ENCODE measurements at regions not wholly inside any gene's neighbourhood (a gene's known extent, or its start where the extent isn't known, plus 50 kb on each side); places are given as distances from the start of the nearest gene placed in this dataset.

DNA sequence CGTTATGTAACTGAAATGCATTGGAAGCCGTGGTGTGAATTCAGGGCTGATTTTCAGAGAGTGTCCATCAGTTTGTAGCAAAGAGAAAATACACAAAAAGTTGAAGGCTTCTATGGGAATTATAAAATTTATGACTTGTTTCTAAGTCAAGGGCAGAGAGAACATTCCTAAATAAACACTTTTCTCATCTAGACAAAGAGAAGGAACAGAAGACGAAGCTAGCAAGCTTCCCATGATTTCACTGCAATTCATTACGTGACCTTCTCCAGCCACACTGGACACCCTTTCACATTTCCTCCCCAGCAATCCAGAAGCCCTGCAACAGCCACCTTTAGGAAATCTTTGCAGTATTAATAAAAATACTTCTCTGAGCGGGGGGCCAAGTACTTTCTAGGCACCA is 67.8 kb downstream of the TMEM100 start:
- Histone ChIP-seq H3K4me3 (no peak overlapping the region), H3K4me1 (peaks cover 4% of the 10 kb centered on the region), H3K9ac (no peak overlapping the region), H3K27me3 (no peaks in the 10 kb centered on the region), H4K20me1 (no peaks in the 10 kb centered on the region), H3K9me3 (no peaks in the 10 kb centered on the region), H3K4me2 (no peak overlapping the region), H3K27ac (no peak overlapping the region), H3K36me3 (no peaks in the 10 kb centered on the region)
- no peak for TF ChIP-seq Cebpa-rat (IDR thresholded peaks at IDR 0.05)

DNA sequence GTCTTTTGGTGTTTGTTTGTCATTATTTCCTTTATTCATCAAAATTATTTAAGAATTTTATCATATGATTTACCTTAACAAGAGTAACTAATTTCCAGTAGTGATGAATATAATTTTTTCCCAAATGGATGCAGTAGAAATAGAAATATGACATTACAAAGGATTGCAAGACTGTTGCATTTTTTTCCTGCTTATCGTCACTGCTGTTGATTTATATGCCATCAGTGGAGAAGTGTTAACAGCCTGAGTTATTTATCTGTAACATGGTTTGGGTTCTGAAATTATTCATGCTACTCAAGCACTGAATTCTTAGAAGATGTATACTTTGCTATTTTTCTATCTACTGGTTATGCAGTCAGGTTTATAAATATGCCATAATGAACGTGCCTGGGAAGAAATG is 68.6 kb downstream of the TMEM100 start:
- Histone ChIP-seq H3K4me1 (no peaks in the 10 kb centered on the region), H3K9ac (no peak overlapping the region), H3K27me3 (no peaks in the 10 kb centered on the region), H3K27ac (no peak overlapping the region), H3K9me3 (no peaks in the 10 kb centered on the region), H3K36me3 (no peaks in the 10 kb centered on the region), H4K20me1 (no peaks in the 10 kb centered on the region), H3K4me2 (no peak overlapping the region), H3K4me3 (no peak overlapping the region)
- no peak for TF ChIP-seq Cebpa-rat (IDR thresholded peaks at IDR 0.05)

DNA sequence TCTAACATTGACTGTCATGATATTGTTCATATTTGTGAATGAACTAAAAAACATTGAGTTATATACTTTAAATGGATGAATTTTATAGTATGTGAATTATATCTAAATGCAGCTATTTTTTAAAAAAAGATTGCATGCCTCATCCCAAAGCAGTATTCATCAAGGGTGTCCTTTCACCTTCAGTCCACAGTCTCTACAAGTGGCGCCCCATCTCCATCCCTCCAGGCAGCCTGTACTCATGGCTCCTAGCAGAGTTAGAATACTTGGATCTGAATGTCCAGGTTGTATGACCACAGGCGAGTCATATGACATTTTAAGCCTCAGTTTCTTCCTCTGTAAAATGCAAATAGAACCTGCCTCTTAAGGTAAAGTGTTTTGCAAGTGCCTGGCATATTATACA is 69.8 kb downstream of the TMEM100 start:
- no peak overlapping the region for H3K9ac ChIP-seq
- peaks cover 11% of the 10 kb centered on the region for H3K4me1 ChIP-seq
- H3K27me3 ChIP-seq: no peaks in the 10 kb centered on the region
- no peaks in the 10 kb centered on the region for H4K20me1 ChIP-seq
- H3K27ac ChIP-seq: no peak overlapping the region
- TF ChIP-seq Cebpa-rat (IDR thresholded peaks at IDR 0.05): no peak
- no peaks in the 10 kb centered on the region for H3K36me3 ChIP-seq
- H3K9me3 ChIP-seq: no peaks in the 10 kb centered on the region
- H3K4me2 ChIP-seq: no peak overlapping the region
- no peak overlapping the region for H3K4me3 ChIP-seq

DNA sequence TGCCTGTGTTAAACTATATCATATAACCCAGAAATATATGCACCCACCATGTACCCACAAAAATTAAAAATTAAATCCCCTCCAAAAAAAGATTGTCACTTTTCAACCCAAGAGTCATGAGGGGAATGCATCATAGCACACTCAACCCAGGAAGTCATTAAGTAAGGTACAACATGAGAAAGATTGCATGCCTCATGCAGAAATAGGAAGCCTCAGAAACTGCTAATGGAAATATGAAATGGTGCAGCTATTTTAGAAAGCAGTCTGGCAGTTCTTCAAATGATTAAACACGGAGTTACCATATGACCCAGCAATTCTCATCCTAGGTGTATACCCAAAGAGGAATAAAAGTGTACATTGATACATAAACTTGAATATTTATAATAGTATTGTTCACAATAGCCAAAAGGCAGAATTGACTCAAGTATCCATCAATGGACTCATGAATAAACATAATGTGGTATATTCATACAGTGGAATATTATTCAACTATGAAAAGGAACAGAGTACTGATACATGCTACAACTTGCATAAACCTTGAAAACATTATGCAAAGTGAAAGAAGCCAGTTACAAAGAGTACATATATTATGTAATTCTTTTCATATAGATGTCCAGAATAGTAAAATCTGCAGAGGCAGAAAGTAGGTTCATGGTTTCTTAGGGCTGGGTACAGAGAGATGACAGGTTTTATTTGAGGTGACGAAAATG is 70.4 kb downstream of the TMEM100 start:
- Histone ChIP-seq H3K9me3 (no peaks in the 10 kb centered on the region), H3K36me3 (no peaks in the 10 kb centered on the region), H3K4me1 (peaks cover 17% of the 10 kb centered on the region), H3K9ac (no peak overlapping the region), H3K4me2 (no peak overlapping the region), H3K27me3 (no peaks in the 10 kb centered on the region), H4K20me1 (no peaks in the 10 kb centered on the region), H3K27ac (no peak overlapping the region), H3K4me3 (no peak overlapping the region)
- TF ChIP-seq Cebpa-rat (IDR thresholded peaks at IDR 0.05): no peak

DNA sequence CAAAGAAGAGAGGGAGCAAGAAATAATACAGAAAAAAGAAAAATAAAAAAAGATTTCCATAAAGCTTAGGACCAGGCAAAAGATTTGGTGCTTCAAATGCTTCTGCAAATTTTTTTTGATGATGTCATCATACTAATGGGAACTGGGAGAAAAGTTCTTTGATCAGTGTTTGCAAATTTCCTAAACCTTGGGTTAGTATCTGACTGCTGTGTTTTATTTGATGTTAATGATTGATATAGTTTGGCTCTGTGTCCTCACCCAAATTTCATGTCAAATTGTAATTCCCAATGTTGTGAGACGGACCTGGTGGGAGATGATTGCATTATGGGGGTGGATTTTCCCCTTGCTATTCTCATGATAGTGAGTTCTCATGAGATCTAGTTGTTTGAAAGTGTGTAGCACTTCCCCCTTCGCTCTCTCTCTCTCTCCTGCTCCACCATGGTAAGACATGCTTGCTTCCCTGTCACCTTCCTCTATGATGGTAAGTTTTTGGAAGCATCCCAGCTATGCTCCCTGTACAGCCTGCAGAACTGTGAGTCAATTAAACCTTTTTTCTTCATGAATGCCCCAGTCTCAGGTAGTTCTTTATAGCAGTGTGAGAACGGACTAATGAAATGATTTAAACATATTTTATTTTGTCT is 72.6 kb downstream of the TMEM100 start:
- H3K4me2 ChIP-seq: no peak overlapping the region

DNA sequence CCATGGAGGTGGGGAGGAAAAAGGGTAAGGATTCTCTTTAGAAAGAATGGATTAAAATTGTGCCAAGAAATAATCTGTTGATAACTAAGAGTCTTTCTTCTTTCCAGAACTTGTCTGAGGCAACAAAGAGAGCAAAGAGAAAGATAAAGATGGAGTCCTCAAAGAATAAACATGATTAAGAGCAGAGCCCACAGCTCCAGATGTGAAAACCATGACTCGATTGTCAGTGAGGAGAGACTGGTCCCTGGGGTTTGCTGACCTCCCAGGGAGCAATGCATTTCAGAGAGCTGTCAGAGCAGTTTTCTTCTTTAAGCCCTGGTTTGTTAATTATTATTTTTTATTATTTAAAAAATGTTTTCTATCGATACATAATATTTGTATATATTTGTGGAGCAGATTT is 74.6 kb downstream of the TMEM100 start:
- Histone ChIP-seq H3K9ac (no peak overlapping the region), H3K4me3 (no peak overlapping the region)
- TF ChIP-seq Cebpa-rat (IDR thresholded peaks at IDR 0.05): no peak

More for the DNA sequence above, 72.6 kb downstream of the TMEM100 start:
- Histone ChIP-seq H3K9me3 (no peaks in the 10 kb centered on the region), H3K27ac (no peak overlapping the region), H3K36me3 (no peaks in the 10 kb centered on the region), H4K20me1 (no peaks in the 10 kb centered on the region), H3K27me3 (no peaks in the 10 kb centered on the region), H3K4me1 (peaks cover 17% of the 10 kb centered on the region), H3K9ac (no peak overlapping the region), H3K4me3 (no peak overlapping the region)
- no peak for TF ChIP-seq Cebpa-rat (IDR thresholded peaks at IDR 0.05)

DNA sequence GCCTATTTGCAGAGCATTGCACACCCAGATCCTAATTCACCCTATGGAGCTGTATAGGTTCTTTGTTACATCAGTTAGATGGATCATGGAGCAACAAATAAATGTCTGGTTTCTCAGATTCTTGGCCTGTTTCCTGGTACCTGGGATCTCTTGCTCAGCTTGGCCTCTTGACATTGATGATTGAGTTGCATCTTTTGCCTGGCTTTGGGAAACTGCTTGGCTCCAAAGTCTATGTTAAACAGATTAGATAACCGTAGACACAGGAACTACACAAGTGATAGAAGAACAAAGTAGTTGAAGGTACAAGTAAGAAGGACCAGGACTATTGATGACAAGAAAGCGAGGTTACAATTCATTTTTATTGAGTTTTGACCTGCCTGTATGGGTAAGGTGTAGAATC is 77.3 kb downstream of the TMEM100 start:
- Histone ChIP-seq H3K4me3 (no peak overlapping the region), H3K36me3 (no peaks in the 10 kb centered on the region), H3K4me2 (no peak overlapping the region), H3K27ac (no peak overlapping the region), H4K20me1 (no peaks in the 10 kb centered on the region), H3K4me1 (peaks cover 41% of the 10 kb centered on the region), H3K9ac (no peak overlapping the region), H3K27me3 (no peaks in the 10 kb centered on the region), H3K9me3 (no peaks in the 10 kb centered on the region)
- no peak for TF ChIP-seq Cebpa-rat (IDR thresholded peaks at IDR 0.05)

More for the DNA sequence above, 74.6 kb downstream of the TMEM100 start:
- Histone ChIP-seq H4K20me1 (no peaks in the 10 kb centered on the region), H3K27me3 (no peaks in the 10 kb centered on the region), H3K4me1 (peaks cover 23% of the 10 kb centered on the region), H3K36me3 (no peaks in the 10 kb centered on the region), H3K9me3 (no peaks in the 10 kb centered on the region), H3K4me2 (peak overlapping the region; percentile 64), H3K27ac (peak overlapping the region; percentile 39; the same call in 1 of the 2 replicates)

DNA sequence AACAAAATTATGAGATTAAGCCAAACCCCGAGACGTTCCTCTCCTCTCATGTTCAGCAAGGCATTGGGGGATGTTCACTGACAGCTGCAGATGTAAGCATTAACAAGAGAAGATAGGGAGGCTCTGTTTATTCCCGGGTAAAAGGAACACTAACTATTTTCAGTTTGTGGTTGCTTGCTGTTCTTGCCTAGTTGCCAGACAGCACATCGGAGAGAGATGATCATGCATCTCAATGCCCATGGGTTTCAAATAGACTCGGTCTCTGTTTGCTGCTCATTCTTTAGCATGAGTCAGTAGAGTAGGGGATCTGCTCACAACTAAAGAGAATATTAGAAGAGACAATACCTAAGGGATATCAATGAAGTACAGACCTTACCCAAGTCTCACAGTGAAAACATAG is 78.3 kb downstream of the TMEM100 start:
- H3K27ac ChIP-seq: no peak overlapping the region
- H3K27me3 ChIP-seq: no peaks in the 10 kb centered on the region
- no peak overlapping the region for H3K9ac ChIP-seq
- H3K4me1 ChIP-seq: peaks cover 51% of the 10 kb centered on the region
- H3K4me3 ChIP-seq: no peak overlapping the region
- H3K36me3 ChIP-seq: no peaks in the 10 kb centered on the region
- no peak overlapping the region for H3K4me2 ChIP-seq
- 0 out of 2 replicates have a peak, but pooled peaks cover 4% of the 10 kb centered on the region for H3K9me3 ChIP-seq
- H4K20me1 ChIP-seq: no peaks in the 10 kb centered on the region
- no peak for TF ChIP-seq Cebpa-rat (IDR thresholded peaks at IDR 0.05)

DNA sequence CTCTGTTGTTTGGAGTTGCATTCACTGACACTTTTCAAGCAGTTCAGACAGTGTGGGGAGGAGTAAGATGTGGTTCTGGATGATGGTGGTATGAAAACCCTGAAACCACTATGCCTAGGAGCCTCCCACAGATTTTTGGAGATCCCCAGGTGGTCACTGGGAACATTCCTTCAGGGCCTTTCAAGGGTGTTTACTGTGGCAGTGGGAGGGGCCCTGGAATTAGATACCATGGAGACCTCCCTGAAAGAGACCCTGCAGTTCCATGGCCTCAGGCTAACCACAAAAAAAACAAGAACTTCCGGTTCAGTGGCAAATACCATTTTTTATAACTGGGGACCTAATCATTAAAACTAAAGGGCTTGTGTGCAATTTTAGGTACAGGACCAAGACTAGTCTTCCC is 79.9 kb downstream of the TMEM100 start:
- Histone ChIP-seq H3K36me3 (no peaks in the 10 kb centered on the region), H3K9me3 (0 out of 2 replicates have a peak, but pooled peaks cover 4% of the 10 kb centered on the region), H3K27ac (no peak overlapping the region; the same call in 1 of the 2 replicates), H4K20me1 (no peaks in the 10 kb centered on the region), H3K4me1 (peaks cover 43% of the 10 kb centered on the region), H3K4me2 (peak overlapping the region; percentile 54), H3K9ac (no peak overlapping the region), H3K4me3 (no peak overlapping the region), H3K27me3 (no peaks in the 10 kb centered on the region)
- TF ChIP-seq Cebpa-rat (IDR thresholded peaks at IDR 0.05): no peak

DNA sequence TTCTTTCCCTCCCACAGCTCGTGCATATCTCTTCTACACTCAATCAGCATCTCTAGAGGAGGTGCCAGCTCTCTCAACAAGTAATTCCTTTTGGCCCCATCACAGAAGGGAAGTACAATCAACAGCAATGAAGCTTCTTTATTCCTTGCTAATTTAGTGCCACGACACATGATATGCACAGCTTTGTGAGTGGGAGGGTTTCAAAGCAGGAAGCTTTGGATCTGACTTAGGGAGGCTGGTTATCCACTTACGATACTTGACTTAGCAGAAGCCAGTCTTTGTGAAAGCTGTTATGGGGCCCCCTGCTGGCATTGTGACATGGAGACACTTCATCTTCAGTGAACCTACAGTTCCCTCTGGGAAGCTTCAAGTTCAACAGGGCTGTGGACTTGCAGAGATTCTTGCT is 81.0 kb downstream of the TMEM100 start:
- Histone ChIP-seq H3K27ac (no peak overlapping the region), H3K27me3 (no peaks in the 10 kb centered on the region), H3K9me3 (0 out of 2 replicates have a peak, but pooled peaks cover 4% of the 10 kb centered on the region), H3K4me1 (peaks cover 39% of the 10 kb centered on the region), H4K20me1 (no peaks in the 10 kb centered on the region), H3K9ac (no peak overlapping the region), H3K4me2 (no peak overlapping the region), H3K4me3 (no peak overlapping the region), H3K36me3 (no peaks in the 10 kb centered on the region)
- TF ChIP-seq Cebpa-rat (IDR thresholded peaks at IDR 0.05): no peak

Measured in BLaER1 (cell line).